Tongue (tissue), 1 donor: ENCODE measurements at regions not wholly inside any gene's neighbourhood (a gene's known extent, or its start where the extent isn't known, plus 50 kb on each side); places are given as distances from the start of the nearest gene placed in this dataset.
A peak's percentile ranks its signal among the peaks of the same experiment; 100 is the strongest.
"Not testable (repeated sequence)": the region's sequence is repeated elsewhere in the genome, so short reads cannot be mapped to it uniquely, and the experiment has no call there.

ENCODE experiments used
- DNase-seq: peaks from one replicate; pipeline ENCODE4 v3.0.0-alpha.2; 2015

DNA sequence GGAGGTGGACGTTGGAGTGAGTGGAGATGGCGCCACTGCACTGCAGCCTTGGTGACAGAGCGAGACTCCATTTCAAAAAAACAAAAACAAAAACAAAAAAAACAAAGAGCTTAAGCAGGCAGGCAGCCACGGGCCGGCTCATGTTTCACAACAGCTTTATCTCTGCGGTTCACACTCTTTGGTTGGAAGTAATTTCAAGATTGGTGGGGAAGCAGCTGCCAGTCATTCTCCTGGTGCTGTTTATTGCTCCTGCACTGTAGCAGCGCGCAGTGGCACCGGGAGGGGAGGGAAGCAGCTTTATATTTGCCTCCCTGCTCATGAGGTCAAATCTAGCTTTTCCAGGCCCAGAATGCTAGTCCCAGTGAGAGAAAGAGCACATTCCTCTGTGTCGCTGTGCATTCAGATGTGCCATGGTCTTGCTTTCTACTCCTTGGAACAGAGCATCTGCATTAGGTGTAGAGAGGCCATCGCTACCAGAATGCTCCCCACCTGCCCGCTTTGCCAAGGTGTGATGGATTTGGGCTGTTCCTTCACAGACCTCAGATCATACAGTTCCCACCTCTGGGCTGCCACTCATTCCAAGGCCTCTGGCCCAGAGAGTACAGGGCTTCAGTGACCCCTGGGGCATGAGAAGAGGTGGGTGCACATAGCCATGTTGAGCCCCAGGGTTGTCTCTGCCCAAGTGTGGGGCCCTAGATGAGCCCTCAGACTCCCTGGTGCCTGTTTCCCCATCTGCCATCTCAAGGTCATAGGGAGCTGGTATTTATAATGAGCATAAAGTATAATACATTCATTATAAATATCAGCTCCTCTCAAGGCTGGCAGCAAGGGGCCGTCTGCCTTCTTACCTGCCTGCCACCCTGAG, 270.4 kb downstream of the MED10 start:
- no peak for DNase-seq

DNA sequence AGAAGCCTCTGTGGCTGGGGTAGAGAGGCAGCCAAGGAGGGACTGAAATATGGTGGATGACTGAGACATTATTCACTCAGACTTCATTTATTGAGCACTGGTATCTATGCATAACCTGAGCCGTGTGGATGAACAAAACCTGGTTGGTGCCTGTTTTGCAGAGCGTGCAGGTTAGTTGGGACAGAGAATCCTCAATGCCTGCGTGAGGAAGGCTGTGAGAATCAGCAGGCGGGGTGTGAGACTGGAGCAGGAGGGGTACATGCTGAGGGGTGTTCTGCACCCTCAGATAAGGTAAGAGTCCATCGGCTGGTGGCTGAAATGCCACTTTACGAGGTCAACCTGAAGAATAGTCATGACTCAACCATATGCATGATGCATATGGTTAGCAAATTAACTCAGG, 271.6 kb downstream of the MED10 start:
- no peak for DNase-seq

DNA sequence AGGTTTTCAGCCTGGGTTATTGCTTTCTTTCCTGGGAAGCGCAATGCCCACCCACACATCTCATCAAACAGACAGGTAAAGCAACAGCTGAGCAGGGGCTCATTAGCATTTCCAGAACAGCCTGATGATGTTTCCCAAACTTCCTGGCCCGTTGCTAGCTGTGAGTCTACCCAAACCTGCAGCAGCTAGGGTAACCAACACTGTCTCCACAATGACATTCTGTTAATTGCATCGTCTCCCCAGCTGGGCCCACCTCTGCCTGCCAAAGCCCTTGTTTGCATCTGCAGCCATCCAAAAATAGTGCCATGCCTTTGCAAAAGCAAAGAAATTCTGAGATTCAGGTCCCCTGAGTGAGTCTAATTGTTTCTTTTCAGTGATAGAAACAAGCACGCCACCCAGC, 273.0 kb downstream of the MED10 start:
- no peak for DNase-seq

DNA sequence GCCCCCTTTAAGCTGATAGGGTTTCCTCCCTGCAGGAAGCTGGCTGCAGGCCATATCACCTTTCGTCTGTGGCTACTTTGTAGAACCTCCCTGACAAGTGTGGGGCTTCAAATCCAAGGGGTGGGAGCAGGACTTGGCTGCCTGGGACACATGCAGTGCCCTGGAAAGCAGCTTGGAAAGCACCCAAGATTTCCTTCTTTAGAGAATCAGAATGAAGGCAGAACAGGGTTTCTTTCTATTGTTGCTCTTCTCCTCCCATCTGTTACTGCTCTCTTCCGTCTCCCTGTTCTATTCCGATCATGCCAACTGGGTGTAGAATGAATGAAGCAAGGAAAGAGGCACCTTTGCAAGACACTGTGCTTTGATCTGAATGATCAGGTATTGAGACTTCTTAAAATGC, 282.2 kb downstream of the MED10 start:
- peak; percentile 10 for DNase-seq

DNA sequence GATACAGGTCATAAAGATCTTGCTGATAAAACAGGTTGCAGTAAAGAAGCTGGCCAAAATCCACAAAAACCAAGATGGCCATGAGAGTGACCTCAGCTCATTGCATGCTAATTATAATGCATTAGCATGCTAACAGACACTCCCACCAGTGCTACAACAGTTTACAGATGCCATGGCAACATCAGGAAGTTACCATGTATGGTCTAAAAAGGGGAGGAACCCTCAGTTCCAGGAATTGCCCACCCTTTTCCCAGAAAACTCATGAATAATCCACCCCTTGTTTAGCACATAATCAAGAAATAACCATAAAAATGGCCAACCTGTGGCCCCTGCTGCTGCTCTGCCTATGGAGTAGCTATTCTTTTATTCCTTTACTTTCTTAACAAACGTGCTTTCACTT, 284.2 kb downstream of the MED10 start:
- DNase-seq: not testable (repeated sequence)

DNA sequence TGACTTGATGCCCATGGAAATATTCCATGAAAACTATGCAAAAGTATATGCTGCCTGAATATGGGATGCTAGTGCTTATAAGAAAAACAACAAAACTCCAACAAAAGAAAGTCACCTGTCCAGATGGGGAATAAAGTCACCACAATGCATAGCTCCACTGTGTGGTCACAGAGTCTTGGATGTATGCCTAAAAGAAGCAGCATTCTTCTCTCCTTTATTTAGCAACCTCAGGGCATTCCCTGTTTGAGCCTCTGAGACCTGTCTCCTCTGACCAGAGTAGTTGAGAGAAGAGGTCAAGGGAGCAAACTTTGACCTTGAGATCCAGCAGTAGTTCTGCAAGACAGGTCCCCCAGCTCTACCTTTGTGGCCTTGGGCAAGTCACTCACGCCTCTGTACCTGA, 287.5 kb downstream of the MED10 start:
- DNase-seq: no peak

DNA sequence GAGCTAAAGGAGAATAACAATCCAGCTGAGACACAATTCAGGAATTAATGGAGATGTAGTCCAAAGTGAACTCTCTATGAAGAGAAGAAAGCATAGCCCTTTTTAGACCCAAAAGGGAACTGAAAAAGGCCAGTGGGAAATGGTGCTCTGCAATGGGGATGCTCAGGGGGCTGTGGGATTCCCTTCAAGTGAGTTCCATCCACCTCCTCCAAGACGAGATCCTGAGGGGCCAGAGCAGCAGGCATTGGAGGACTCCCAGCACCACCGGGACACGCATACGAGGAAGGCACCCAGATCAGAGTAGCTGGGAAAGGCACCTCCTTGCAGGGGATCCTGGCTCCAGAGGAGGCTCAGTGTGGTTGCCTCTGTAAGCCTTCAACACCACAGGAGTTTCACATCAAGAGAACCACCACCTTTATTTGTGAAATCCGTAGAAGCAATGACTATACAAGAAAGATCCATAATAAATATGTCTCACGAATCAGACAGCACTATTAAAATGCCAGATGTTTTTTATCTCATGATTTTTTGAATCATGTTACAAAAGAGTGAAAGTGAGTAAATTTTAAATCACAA, 288.2 kb downstream of the MED10 start:
- no peak for DNase-seq

DNA sequence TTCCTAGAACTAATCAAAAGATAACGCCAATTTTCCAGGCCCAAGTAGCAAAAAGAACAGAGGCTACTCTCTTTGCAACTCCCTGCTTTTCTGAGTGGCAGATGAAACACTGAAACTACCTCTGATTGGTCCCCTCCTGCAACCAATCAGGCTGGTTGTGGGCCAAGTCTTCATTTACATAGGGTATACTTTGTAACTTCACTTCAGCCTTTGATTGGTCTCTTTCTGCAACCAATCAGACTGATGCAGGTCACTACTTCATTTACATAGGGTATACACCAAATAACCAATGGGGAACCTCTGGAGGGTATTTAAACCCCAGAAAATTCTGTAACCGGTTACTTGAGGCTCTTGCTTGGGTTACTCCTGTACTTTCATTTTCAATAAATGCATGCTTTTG, 289.6 kb downstream of the MED10 start:
- no peak for DNase-seq

DNA sequence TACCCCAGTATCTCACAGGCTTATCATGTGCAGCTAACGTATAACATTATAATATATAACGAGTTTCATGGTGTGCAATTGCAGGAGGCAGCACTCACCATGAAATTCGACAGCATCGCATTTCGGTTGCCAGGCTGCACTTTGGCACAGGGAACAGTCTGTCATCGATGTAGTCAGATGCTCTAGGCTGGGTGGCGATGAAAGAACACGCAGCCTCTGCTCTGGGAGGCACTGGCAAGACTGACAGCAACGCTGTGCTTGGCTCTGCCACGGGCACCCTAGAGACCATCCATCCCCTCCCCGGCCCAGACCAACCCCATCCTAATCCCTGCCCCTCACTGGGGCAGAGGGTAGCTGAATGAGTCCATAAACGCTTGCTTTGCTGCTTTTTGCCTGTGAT, 290.8 kb downstream of the MED10 start:
- peak; percentile 7 for DNase-seq

DNA sequence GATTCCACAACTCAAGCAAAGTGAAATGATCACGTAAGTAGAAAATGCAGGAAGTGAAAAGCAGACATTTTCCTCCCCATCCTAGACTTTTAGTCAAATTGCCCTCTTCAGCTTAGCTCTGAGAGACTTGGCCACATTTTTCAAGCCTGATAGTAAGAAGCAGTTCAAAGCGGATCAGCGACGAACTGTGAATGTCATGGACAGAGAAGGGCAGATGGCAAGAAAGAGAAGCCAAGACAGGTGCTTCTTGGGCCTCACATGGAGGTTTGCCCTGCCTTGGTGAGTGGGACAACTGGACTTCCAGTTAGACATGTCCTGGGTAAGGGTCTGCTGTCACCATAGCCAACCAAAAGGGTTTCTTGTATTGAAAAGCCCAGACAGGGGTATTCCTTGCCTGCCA, 291.5 kb downstream of the MED10 start:
- DNase-seq: no peak

DNA sequence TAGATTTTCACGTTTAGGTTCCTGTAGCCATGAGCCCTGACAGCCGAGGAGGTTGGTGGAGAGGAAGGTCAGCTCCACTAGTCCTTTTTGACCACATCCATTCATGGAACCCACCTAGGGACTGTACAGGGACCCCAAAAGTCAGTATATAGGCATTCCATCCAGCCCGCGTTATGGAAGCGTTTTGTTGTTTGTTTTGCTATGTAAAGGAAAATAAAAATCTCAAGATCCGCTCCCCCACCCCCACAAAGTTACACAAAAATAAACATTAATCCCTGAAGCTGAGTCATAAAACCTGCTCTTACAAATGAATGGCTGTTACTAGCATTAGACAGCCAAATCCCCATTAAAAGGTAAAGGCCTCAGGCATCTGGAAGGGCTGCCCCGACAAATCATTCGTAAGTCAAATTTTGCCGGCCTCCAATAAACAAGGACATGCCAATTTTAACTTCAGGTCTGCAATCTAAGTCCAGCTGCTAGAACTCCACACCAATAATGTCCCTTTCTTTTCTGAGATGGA, 292.9 kb downstream of the MED10 start:
- no peak for DNase-seq

DNA sequence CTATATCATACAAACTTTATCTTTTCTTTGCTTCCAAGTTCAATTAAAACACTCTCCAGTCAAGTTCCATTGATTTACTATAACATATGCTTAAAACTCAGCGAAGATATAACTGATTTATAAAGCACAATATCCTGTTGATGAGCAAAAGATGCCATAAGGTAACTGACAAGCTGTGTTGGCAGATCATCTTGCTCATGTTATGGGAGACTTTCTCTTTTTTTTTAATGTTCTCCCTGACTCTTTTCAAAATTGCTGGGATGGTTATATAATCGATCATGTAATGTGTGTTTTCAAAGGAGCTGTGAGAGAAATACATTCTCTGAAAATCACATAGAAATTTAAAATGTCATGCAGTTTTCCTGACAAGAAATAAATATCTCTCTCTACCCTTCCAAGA, 293.5 kb downstream of the MED10 start:
- DNase-seq: no peak

DNA sequence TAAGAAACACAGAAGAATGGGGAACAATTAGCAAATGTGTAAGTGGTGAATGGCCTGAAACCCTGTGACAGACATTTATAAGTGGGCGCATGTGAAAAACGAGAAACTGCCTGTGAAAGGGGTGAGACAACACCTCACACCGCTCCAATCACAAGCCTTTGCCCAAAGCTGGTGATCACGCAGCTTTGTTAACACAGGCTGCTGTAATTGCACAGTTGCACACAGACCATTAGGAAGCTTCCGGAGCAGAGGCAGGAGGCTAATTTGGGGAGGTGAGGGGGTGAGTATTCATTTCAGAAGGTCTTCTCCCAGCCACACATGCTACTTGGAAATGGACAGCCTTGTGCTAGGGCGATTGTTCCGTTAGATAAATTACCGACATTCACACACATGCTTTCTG, 294.0 kb downstream of the MED10 start:
- no peak for DNase-seq

DNA sequence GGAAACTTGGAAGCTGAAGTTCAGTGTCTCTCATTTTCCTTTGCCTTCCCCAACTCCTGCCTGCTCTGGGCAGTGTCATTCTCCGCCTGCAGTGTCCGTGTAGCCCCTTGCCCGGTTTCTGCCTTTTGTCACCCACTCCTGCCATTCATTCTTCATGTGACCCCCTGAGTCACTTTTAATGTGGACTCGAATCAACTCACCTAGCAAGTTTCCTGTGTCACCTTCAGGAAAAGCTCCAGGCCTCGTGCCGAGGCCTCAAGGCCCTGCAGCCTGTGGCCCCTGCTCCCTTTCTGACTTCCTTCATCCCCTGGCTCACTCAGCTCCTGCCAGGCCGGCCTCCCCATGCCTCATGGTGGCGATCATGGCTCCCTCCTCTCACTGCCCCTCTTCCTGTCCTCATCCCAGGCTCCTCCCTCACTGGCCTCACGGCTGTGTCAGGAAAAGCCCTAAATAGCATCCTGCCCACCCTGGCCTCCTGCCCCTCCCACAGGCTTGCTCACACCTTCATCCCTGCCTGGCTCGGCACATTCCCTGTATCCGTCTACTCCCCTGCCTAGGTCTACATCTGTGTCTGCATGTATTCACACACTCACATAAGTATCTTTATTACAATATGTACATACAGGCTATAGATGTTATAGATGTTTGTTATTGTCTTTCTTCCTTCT, 294.9 kb downstream of the MED10 start:
- no peak for DNase-seq

DNA sequence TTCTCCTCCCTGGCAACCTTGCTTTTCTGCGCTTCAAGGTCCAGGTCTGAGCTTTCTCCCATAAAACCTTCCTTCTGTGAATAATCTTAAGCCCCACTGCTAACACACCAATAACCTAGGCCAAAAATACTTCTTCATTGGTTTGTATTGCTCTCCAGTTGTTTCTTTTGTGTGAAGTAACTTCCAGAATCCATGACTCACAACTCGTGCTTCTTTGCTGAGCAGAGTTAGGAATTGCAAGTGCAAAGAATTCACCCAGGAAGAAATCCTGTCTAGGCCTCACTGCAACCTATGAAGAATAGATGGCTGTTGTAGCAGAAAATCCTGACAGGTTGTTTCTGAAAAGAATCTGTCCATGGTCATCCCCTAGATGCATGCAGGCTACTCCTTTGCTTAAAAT, 295.7 kb downstream of the MED10 start:
- DNase-seq: no peak

DNA sequence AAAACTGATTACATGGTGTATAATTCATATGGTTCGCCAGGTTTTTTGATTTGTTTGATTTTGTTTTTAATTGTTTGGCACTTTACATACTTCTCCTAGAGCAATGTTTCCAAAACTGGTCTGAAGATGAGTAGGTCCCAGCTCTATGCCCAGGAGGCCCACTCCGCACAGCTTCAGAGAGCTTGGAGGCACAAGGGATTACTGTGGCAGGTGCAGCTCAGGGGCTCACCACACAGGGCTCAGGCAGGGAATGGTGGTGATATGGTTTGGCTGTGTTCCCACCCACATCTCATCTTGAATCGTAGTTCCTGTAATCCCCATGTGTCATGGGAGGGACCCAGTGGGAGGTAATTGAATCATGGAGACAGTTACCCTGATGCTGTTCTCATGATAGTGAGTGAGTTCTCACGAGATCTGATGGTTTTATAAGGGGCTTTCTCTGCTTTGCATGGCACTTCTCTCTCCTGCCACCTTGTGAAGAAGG, 296.6 kb downstream of the MED10 start:
- peak; percentile 16 for DNase-seq

DNA sequence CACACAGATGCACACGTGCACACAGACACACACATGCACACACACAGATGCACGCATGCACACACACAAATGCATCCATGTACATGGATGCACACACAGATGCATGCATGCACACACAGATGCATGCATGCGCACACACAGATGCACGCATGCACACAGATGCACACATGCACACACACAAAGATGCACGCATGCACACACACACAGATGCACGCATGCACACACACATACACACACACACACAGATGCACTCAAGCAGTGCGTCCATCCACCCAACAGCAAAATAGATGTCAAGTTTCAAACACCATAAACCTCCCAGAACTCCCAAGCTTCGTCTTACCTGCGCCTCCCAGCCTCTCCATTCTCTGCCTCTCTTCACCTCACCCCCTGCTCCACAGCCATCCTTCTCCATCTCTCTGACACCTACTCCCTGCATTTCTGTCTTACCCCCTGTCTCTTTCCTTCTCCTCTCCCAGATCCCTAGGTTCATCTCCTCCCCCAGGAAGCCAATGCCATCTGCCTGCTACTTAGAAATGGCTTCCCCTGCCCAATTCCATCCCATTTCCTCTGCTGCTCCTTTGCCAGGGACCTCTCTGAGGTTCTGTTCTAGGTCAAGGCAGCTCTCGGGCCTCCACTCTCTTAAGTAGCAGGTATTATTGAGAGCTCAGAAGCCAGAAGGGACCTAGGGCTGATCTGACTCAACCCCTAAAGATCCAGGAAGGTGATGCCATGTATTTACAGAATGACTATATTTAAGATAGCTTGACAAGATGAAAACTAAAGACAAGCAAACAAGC, 297.2 kb downstream of the MED10 start:
- no peak for DNase-seq

DNA sequence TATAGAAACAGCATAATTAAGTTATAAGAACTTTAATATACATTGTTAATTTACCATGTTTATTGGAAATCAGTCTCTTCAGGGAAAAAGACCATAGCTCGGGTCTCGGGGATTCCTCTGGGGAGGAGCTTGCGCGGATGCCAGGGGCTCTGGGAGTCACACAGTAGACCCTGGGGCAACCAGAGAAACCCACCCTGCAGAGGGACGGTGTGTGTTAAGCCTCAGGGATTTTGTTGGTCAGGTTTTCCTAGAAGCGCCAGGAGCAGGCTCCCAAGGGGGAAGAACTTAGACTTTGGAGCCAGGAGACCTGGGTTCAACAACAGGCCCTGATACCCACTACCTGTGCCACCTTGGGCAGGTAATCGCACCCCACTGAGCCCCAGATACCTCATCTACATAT, 297.9 kb downstream of the MED10 start:
- no peak for DNase-seq

DNA sequence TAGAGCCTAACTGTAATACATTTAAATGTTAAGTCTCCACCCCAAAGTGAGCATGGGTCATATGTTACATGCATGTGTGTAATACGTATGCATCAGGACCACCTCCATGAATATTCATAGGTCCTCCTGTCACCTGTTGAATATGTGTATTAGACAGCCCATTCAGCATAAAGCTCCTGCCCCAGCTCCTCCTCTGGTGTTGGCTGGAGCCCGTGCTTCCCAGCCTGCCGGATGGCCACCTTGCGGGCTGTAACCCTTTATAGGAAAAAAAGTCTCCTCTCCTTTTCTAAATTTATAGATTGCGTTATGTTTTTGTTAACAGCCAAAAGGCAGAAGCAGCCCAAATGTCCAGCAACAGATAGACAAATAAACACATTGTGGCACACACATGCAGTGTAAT, 299.5 kb downstream of the MED10 start:
- no peak for DNase-seq

DNA sequence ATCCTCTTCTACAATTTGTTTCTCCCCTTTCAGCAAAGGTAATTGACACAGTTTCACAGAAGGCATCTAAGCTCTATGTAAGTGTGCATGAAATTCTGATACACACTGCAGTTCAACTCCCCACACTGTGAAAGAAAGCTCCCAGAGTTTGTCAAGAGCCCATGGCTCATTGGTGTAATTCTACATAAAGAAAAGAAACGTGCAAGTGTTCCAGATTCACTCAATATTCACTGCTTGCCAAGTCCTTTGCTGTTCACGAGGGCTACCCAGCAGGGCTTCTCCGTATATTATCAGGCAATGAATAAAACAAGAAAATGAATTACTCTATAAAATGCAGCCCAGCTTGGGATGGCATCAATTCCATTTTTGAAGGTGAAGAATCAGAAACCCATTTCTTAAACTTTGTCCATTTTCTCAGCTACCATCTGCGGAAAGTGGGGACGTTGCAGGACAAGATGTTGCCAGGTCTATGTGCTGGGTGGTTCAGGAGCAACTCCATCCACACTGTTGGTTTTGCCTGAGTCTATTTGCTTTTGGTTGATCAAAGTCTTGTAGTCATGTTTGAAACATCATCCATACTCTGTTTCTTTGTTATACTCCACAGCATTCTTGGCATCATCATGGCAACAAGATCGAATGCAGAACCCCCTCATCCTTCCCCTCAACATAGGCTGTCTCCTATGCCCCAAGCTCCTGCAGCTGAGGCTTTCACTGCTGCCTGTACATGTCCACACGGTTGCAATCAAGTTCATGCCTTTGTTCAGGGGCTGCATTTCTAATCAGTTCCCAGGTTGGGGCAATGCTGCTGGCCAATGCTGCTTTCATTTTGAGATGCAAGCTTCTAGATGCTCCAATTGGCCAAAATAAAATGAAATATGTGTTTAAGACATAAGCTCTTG, 301.8 kb downstream of the MED10 start:
- DNase-seq: no peak

DNA sequence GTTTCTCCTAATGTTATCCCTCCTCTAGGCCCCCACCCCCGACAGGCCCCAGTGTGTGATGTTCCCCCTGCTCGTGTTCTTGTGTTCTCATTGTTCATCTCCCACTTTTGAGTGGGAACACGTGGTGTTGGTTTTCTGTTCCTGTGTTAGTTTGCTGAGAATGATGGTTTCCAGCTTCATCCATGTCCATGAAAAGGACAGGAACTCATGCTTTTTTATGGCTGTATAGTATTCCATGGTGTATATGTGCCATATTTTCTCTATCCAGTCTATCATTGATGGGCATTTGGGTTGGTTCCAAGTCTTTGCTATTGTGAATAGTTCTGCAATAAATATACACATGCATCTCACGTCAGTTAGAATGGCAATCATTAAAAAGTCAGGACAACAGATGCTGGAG, 305.9 kb downstream of the MED10 start:
- DNase-seq: not testable (repeated sequence)
